SK-N-SH (cell line): ENCODE measurements at regions not wholly inside any gene's neighbourhood (a gene's known extent, or its start where the extent isn't known, plus 50 kb on each side); places are given as distances from the start of the nearest gene placed in this dataset.

Experiments
- CTCF ChIA-PET: fragments of 300-600, 350-600 bp; formaldehyde crosslinking; extraction: SDS; loops from one replicate; lab custom pipeline; 2021; lab: Yijun Ruan, JAX
- POLR2A ChIA-PET: fragments of 350-600 bp; sonication (Branson Sonifier 250); formaldehyde crosslinking; extraction: SDS; loops from one replicate; lab custom pipeline; 2020; ENCODE audit warnings: antibody characterized with exemption, inconsistent platforms; lab: Yijun Ruan, JAX
- DNase-seq: peaks from one replicate; pipeline ENCODE4 v3.0.0; 2012
- H2AFZ ChIP-seq: fragments of 200-600 bp; sonication (generic); 2 replicates; pipeline ENCODE4 v1.8.1; 2016; ENCODE audit warnings: antibody characterized with exemption, mild to moderate bottlenecking, low read depth
- H3F3A ChIP-seq: fragments of 200-600 bp; sonication (generic); replicated peaks from 2 replicates; pipeline ENCODE3; 2016; ENCODE audit warnings: antibody characterized with exemption, mild to moderate bottlenecking; ENCODE audit not compliant: insufficient read depth
- H3K27ac ChIP-seq, 2 experiments: fragments of 200-500 bp in 1 of 2; fragments of 200-600 bp in 1 of 2; sonication (Bioruptor generic) in 1 of 2; sonication (generic), shearing (Covaris generic) in 1 of 2; 2 replicates each; pipeline versions ENCODE4 v1.5.1 to v1.6.1; 2014 to 2016; ENCODE audit warnings: low read depth in 2 of 2, inconsistent platforms in 1 of 2, low read length in 1 of 2, mild to moderate bottlenecking in 1 of 2, mixed read lengths in 1 of 2
- H3K27me3 ChIP-seq: fragments of 200-600 bp; sonication (generic), shearing (Covaris generic); 2 replicates; pipeline ENCODE4 v1.6.1; 2016; ENCODE audit warnings: mixed run types; ENCODE audit not compliant: insufficient read depth
- H3K36me3 ChIP-seq, 2 experiments: fragments of 200-500 bp in 1 of 2; fragments of 200-600 bp in 1 of 2; sonication (Bioruptor generic) in 1 of 2; sonication (generic) in 1 of 2; replicated peaks in 1 of 2; 2 replicates each; pipeline versions ENCODE3 to v1.5.1; 2014 to 2016; ENCODE audit warnings: low read length in 1 of 2, mild to moderate bottlenecking in 1 of 2; ENCODE audit not compliant: insufficient read depth in 2 of 2, control insufficient read depth in 1 of 2
- H3K4me1 ChIP-seq, 2 experiments: fragments of 200-500 bp in 1 of 2; fragments of 200-600 bp in 1 of 2; sonication (Bioruptor generic) in 1 of 2; sonication (generic), shearing (Covaris generic) in 1 of 2; 2 replicates each; pipeline versions ENCODE4 v1.5.1 to v1.6.1; 2014 to 2016; ENCODE audit warnings: low read depth in 1 of 2, low read length in 1 of 2, mixed run types in 1 of 2; ENCODE audit not compliant: insufficient read depth in 2 of 2, control insufficient read depth in 1 of 2
- H3K4me2 ChIP-seq: fragments of 200-600 bp; sonication (generic), shearing (Covaris generic); 2 replicates; pipeline ENCODE4 v1.6.1; 2017; ENCODE audit warnings: mixed run types
- H3K4me3 ChIP-seq, 2 experiments: fragments of 200-500 bp in 1 of 2; fragments of 200-600 bp in 1 of 2; sonication (Bioruptor generic) in 1 of 2; sonication (generic), shearing (Covaris generic) in 1 of 2; 2 replicates each; pipeline versions ENCODE4 v1.5.1 to v1.8.1; 2014 to 2016; ENCODE audit warnings: low read depth in 2 of 2, inconsistent platforms in 1 of 2, low read length in 1 of 2, mild to moderate bottlenecking in 1 of 2, mixed read lengths in 1 of 2, moderate library complexity in 1 of 2
- H3K79me2 ChIP-seq: fragments of 200-600 bp; sonication (generic); 2 replicates; pipeline ENCODE4 v1.8.1; 2017; ENCODE audit warnings: mild to moderate bottlenecking; ENCODE audit not compliant: insufficient read depth
- H3K9ac ChIP-seq: fragments of 200-600 bp; sonication (generic); 2 replicates; pipeline ENCODE4 v1.6.1; 2017; ENCODE audit warnings: mixed run types
- H3K9me2 ChIP-seq: fragments of 200-600 bp; sonication (generic); 2 replicates; pipeline ENCODE4 v1.6.1; 2017; ENCODE audit warnings: mixed run types
- H3K9me3 ChIP-seq: fragments of 200-600 bp; sonication (generic); 2 replicates; pipeline ENCODE4 v1.6.1; 2017; ENCODE audit warnings: mixed run types, mild to moderate bottlenecking, moderate library complexity
- H4K20me1 ChIP-seq: fragments of 200-600 bp; sonication (generic); 2 replicates; pipeline ENCODE4 v1.6.1; 2017; ENCODE audit warnings: mild to moderate bottlenecking, mixed run types; ENCODE audit not compliant: insufficient read depth
- CHD2 ChIP-seq: fragments of 150-350 bp; IDR thresholded peaks from 2 replicates; pipeline ENCODE4 v1.6.1; 2018; ENCODE audit warnings: low read length; ENCODE audit not compliant: partially characterized antibody
- EP300 ChIP-seq, 2 experiments: IDR thresholded peaks; 2 replicates each; pipeline versions ENCODE4 v1.4.0 to v1.6.1; 2012; ENCODE audit warnings: borderline replicate concordance in 1 of 2, low read depth in 1 of 2, low read length in 1 of 2
- EZH2phosphoT487 ChIP-seq: fragments of 200-600 bp; sonication (generic); IDR thresholded peaks from 2 replicates; pipeline ENCODE4 v1.6.1; 2017; ENCODE audit warnings: low read depth, mixed run types, mild to moderate bottlenecking, antibody characterized with exemption, moderate library complexity, borderline replicate concordance
- FOSL2 ChIP-seq: IDR thresholded peaks from 2 replicates; pipeline ENCODE4 v1.4.0; 2012; ENCODE audit warnings: low read depth, mild to moderate bottlenecking, moderate library complexity, borderline replicate concordance
- FOXJ3 ChIP-seq: sonication (generic); formaldehyde crosslinking; IDR thresholded peaks from 2 replicates; pipeline ENCODE4 v1.5.1; 2020; ENCODE audit warnings: mild to moderate bottlenecking, missing genetic modification reagents
- GATA2 ChIP-seq: sonication (generic); formaldehyde crosslinking; IDR thresholded peaks from 2 replicates; pipeline ENCODE4 v1.5.0; 2020; ENCODE audit warnings: mild to moderate bottlenecking, missing genetic modification reagents
- JUND ChIP-seq: IDR thresholded peaks from 2 replicates; pipeline ENCODE4 v1.4.0; 2012
- MEF2A ChIP-seq: IDR thresholded peaks from 2 replicates; pipeline ENCODE4 v1.4.0; 2012; ENCODE audit warnings: low read depth, borderline replicate concordance
- MXI1 ChIP-seq: IDR thresholded peaks from 2 replicates; pipeline ENCODE4 v1.6.1; 2012; ENCODE audit warnings: mild to moderate bottlenecking, low read depth, low read length, improper control_type of control experiment
- POLR2AphosphoS5 ChIP-seq: IDR thresholded peaks from 2 replicates; pipeline ENCODE4 v1.6.1; 2012; ENCODE audit warnings: low read depth, low read length
- RAD21 ChIP-seq: IDR thresholded peaks from 2 replicates; pipeline ENCODE4 v1.6.1; 2012; ENCODE audit warnings: mild to moderate bottlenecking, low read length
- RCOR1 ChIP-seq: fragments of 150-350 bp; IDR thresholded peaks from 2 replicates; pipeline ENCODE4 v1.6.1; 2017; ENCODE audit warnings: antibody characterized with exemption, low read length
- SIN3A ChIP-seq: IDR thresholded peaks from 2 replicates; pipeline ENCODE4 v1.6.1; 2012; ENCODE audit warnings: low read depth, mild to moderate bottlenecking, low read length, moderate library complexity, borderline replicate concordance
- TAF1 ChIP-seq: IDR thresholded peaks from 2 replicates; pipeline ENCODE4 v1.6.1; 2012; ENCODE audit warnings: low read depth, mild to moderate bottlenecking, low read length, moderate library complexity, borderline replicate concordance
- TCF12 ChIP-seq: IDR thresholded peaks from 2 replicates; pipeline ENCODE4 v1.4.0; 2012
- USF2 ChIP-seq: fragments of 150-350 bp; IDR thresholded peaks from 2 replicates; pipeline ENCODE4 v1.6.1; 2017; ENCODE audit warnings: antibody characterized with exemption, low read length, low read depth, borderline replicate concordance
- WGBS: methylation state at CpG from one replicate; pipeline ENCODE4 v1.1.6; 2017; ENCODE audit warnings: low lambda C conversion rate; 5-methylcytosine and 5-hydroxymethylcytosine counted together
- TF ChIP-seq, protein P1 (sequence below): IDR thresholded peaks from 2 replicates; pipeline ENCODE4 v1.4.0; 2012; ENCODE audit warnings: low read depth
- TF ChIP-seq, protein P2 (sequence below): fragments of 200-600 bp; sonication (generic); IDR thresholded peaks from 2 replicates; pipeline ENCODE4 v1.6.1; 2017; ENCODE audit warnings: antibody characterized with exemption, mild to moderate bottlenecking, moderate library complexity
- TF ChIP-seq, protein P3 (sequence below): IDR thresholded peaks from 2 replicates; pipeline ENCODE4 v1.4.0; 2012; ENCODE audit warnings: low read depth, borderline replicate concordance

DNA sequence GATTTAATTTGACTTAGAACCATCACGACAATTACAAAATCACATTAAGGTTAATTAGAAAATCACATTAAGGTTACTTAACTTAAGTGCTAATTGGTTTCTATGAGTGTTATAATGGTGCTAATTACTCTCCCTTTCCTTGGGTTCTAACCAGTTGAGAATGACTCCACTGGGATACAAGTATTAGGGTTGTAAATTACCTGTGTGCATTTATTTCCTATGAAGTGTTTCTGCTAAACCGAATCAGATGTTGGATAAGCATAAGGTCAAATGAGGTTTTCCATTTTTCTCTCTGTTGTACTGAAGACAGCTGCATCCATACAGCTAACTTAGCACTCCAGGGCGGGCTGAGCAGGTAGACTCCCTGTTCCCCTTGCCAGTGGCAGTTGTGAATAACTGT, 610.3 kb upstream of the TMPRSS15 start:
- no peaks in the 10 kb centered on the region for H4K20me1 ChIP-seq
- CTCF ChIA-PET = interaction anchor here (1.0 kb wide), 1 partner anchor 9 kb away, joined by 3 read pairs; no protein-coding TSS in a partner anchor
- no peak overlapping the region for H3K27ac ChIP-seq
- WGBS = 8% methylated on average over 3 of the region's 3 CpGs
- H2AFZ ChIP-seq = no peak overlapping the region
- H3K4me2 ChIP-seq = no peak overlapping the region
- no peak overlapping the region for H3K4me3 ChIP-seq
- H3K79me2 ChIP-seq = no peaks in the 10 kb centered on the region
- POLR2A ChIA-PET = no interaction called here
- no peaks in the 10 kb centered on the region for H3K9me3 ChIP-seq
- no peak overlapping the region for H3K9ac ChIP-seq
- H3K4me1 ChIP-seq = no peaks in the 10 kb centered on the region
- H3K36me3 ChIP-seq = no peaks in the 10 kb centered on the region
- TF ChIP-seq TCF12 = no peak
- no peak for TF ChIP-seq EZH2phosphoT487
- TF ChIP-seq, all 33 proteins: peak for 0
- H3K9me2 ChIP-seq = no peaks in the 10 kb centered on the region
- no peaks in the 10 kb centered on the region for H3F3A ChIP-seq
- no peak for DNase-seq
- H3K27me3 ChIP-seq = no peaks in the 10 kb centered on the region

- 0% methylated on average over 3 of the region's 3 CpGs for WGBS
- no peaks in the 10 kb centered on the region for H3K36me3 ChIP-seq
- H4K20me1 ChIP-seq = no peaks in the 10 kb centered on the region
- POLR2A ChIA-PET = no interaction called here
- H3K79me2 ChIP-seq = no peaks in the 10 kb centered on the region
- H3K27me3 ChIP-seq = no peaks in the 10 kb centered on the region
- no peak for TF ChIP-seq FOXJ3 (CRISPR knock-in tag)
- no peak for TF ChIP-seq JUND
- TF ChIP-seq, protein P1, sequence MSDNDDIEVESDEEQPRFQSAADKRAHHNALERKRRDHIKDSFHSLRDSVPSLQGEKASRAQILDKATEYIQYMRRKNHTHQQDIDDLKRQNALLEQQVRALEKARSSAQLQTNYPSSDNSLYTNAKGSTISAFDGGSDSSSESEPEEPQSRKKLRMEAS = no peak
- TF ChIP-seq RCOR1 = no peak
- TF ChIP-seq, protein P2, sequence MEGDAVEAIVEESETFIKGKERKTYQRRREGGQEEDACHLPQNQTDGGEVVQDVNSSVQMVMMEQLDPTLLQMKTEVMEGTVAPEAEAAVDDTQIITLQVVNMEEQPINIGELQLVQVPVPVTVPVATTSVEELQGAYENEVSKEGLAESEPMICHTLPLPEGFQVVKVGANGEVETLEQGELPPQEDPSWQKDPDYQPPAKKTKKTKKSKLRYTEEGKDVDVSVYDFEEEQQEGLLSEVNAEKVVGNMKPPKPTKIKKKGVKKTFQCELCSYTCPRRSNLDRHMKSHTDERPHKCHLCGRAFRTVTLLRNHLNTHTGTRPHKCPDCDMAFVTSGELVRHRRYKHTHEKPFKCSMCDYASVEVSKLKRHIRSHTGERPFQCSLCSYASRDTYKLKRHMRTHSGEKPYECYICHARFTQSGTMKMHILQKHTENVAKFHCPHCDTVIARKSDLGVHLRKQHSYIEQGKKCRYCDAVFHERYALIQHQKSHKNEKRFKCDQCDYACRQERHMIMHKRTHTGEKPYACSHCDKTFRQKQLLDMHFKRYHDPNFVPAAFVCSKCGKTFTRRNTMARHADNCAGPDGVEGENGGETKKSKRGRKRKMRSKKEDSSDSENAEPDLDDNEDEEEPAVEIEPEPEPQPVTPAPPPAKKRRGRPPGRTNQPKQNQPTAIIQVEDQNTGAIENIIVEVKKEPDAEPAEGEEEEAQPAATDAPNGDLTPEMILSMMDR = no peak
- no peaks in the 10 kb centered on the region for H3K9me2 ChIP-seq
- H3F3A ChIP-seq = no peaks in the 10 kb centered on the region
- CTCF ChIA-PET = no interaction called here
- H3K9ac ChIP-seq = no peak overlapping the region
- H3K9me3 ChIP-seq = no peaks in the 10 kb centered on the region
- no peak overlapping the region for H3K27ac ChIP-seq
- no peak overlapping the region for H2AFZ ChIP-seq
- no peak for DNase-seq
- H3K4me2 ChIP-seq = no peak overlapping the region
- no peak overlapping the region for H3K4me3 ChIP-seq
- H3K4me1 ChIP-seq = no peaks in the 10 kb centered on the region
Measured at GRCh38 chr21:19018529-19018928, 614.9 kb upstream of the TMPRSS15 start.

DNA sequence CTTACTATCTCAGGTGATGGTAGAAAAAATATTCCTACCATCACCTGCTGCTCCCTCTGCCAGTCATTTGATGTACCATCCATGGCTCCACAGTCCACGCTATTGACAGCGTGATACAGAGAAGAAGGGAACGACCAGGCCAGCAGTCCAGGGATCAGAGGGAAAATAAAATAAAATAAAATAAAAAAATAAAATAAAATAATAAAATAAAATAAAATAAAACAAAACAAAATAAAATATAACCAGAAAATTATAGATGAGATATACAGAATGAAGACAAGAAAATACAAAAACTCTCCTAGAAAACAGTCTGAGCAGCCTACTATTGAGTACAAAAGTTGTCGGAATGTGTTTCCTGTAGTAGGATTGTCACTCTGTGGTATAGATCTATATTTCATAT, 619.4 kb upstream of the TMPRSS15 start:
- DNase-seq = no peak
- WGBS = 31% methylated on average over 4 of the region's 4 CpGs
- Histone ChIP-seq H3K4me1 (no peaks in the 10 kb centered on the region), H2AFZ (0 out of 2 replicates have a peak overlapping the region, but pooled peaks have one; percentile 22), H3K4me2 (no peak overlapping the region), H4K20me1 (no peaks in the 10 kb centered on the region), H3K9me2 (no peaks in the 10 kb centered on the region), H3K4me3 (no peak overlapping the region), H3K27ac (no peak overlapping the region), H3F3A (no peaks in the 10 kb centered on the region), H3K36me3 (no peaks in the 10 kb centered on the region), H3K9me3 (no peaks in the 10 kb centered on the region), H3K27me3 (no peaks in the 10 kb centered on the region), H3K79me2 (no peaks in the 10 kb centered on the region), H3K9ac (no peak overlapping the region)
- ChIA-PET CTCF (no interaction called here), POLR2A (no interaction called here)
- TF ChIP-seq SIN3A (no peak), TAF1 (no peak), MXI1 (no peak), RAD21 (no peak), EP300 (IDR thresholded peaks at IDR 0.05; ENCODE audit: borderline replicate concordance in 1 of 2, low read depth in 1 of 2, low read length in 1 of 2) (no peak), MEF2A (no peak), JUND (no peak), CHD2 (no peak), POLR2AphosphoS5 (no peak), GATA2 (CRISPR knock-in tag) (no peak), FOSL2 (no peak), TCF12 (no peak), USF2 (no peak), FOXJ3 (CRISPR knock-in tag) (no peak)
- TF ChIP-seq, protein P3, sequence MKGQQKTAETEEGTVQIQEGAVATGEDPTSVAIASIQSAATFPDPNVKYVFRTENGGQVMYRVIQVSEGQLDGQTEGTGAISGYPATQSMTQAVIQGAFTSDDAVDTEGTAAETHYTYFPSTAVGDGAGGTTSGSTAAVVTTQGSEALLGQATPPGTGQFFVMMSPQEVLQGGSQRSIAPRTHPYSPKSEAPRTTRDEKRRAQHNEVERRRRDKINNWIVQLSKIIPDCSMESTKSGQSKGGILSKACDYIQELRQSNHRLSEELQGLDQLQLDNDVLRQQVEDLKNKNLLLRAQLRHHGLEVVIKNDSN = no peak
